ENCODE measurements at regions not wholly inside any gene's neighbourhood (a gene's known extent, or its start where the extent isn't known, plus 50 kb on each side); places are given as distances from the start of the nearest gene placed in this dataset.

GRCh38 chr2:120421830-120422175, 75.9 kb downstream of the INHBB start:
- no peak for TF ChIP-seq POLR2AphosphoS2 (IDR thresholded peaks at IDR 0.05; ENCODE audit: low read depth, low read length)
- TF ChIP-seq, protein P1, sequence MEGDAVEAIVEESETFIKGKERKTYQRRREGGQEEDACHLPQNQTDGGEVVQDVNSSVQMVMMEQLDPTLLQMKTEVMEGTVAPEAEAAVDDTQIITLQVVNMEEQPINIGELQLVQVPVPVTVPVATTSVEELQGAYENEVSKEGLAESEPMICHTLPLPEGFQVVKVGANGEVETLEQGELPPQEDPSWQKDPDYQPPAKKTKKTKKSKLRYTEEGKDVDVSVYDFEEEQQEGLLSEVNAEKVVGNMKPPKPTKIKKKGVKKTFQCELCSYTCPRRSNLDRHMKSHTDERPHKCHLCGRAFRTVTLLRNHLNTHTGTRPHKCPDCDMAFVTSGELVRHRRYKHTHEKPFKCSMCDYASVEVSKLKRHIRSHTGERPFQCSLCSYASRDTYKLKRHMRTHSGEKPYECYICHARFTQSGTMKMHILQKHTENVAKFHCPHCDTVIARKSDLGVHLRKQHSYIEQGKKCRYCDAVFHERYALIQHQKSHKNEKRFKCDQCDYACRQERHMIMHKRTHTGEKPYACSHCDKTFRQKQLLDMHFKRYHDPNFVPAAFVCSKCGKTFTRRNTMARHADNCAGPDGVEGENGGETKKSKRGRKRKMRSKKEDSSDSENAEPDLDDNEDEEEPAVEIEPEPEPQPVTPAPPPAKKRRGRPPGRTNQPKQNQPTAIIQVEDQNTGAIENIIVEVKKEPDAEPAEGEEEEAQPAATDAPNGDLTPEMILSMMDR (IDR thresholded peaks at IDR 0.05 in 2 of 3, conservative IDR thresholded peaks at IDR 0.05 in 1 of 3; ENCODE audit: control insufficient read depth in 2 of 3, extremely low read depth in 1 of 3, insufficient read depth in 1 of 3, low read depth in 3 of 3, low read length in 3 of 3) = no peak
- TF ChIP-seq MXI1 (IDR thresholded peaks at IDR 0.05; ENCODE audit: low read depth, low read length) = no peak
- TF ChIP-seq EP300 (IDR thresholded peaks at IDR 0.05; ENCODE audit: borderline replicate concordance in 1 of 2, control insufficient read depth in 1 of 2, low read depth in 2 of 2, low read length in 2 of 2) = no peak
- TF ChIP-seq, protein P2, sequence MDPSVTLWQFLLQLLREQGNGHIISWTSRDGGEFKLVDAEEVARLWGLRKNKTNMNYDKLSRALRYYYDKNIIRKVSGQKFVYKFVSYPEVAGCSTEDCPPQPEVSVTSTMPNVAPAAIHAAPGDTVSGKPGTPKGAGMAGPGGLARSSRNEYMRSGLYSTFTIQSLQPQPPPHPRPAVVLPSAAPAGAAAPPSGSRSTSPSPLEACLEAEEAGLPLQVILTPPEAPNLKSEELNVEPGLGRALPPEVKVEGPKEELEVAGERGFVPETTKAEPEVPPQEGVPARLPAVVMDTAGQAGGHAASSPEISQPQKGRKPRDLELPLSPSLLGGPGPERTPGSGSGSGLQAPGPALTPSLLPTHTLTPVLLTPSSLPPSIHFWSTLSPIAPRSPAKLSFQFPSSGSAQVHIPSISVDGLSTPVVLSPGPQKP (IDR thresholded peaks at IDR 0.05; ENCODE audit: low read depth, low read length) = no peak
- no peak for TF ChIP-seq ESRRA (IDR thresholded peaks at IDR 0.05; ENCODE audit: low read length)
- TF ChIP-seq RAD21 (IDR thresholded peaks at IDR 0.05; ENCODE audit: insufficient read depth, low read depth, low read length) = no peak
- TF ChIP-seq YY1 (IDR thresholded peaks at IDR 0.05; ENCODE audit: low read depth, low read length) = no peak
- no peak for TF ChIP-seq CHD4 (IDR thresholded peaks at IDR 0.05)

All from GM12878 (cell line).